Endothelial cell of umbilical vein (primary cell): ENCODE measurements at regions not wholly inside any gene's neighbourhood (a gene's known extent, or its start where the extent isn't known, plus 50 kb on each side); places are given as distances from the start of the nearest gene placed in this dataset.

Experiments
- EZH2 ChIP-seq: IDR thresholded peaks from 2 replicates; pipeline ENCODE4 v1.6.1; 2012; ENCODE audit warnings: borderline replicate concordance, low read depth, mild to moderate bottlenecking, moderate library complexity, low read length, inconsistent platforms; ENCODE audit not compliant: severe bottlenecking
- FOS ChIP-seq: IDR thresholded peaks from 2 replicates; pipeline ENCODE4 v1.6.1; 2011; ENCODE audit warnings: mild to moderate bottlenecking, low read length, moderate library complexity, borderline replicate concordance; ENCODE audit not compliant: insufficient read depth
- GATA2 ChIP-seq: IDR thresholded peaks from 2 replicates; pipeline ENCODE4 v1.7.0; 2011; ENCODE audit warnings: low read depth, mild to moderate bottlenecking, moderate library complexity, mixed read lengths, low read length; ENCODE audit not compliant: insufficient read length, insufficient read depth
- JUN ChIP-seq: IDR thresholded peaks from 2 replicates; pipeline ENCODE4 v1.6.1; 2011; ENCODE audit warnings: borderline replicate concordance, low read depth; ENCODE audit not compliant: insufficient read length, insufficient read depth
- MYC ChIP-seq: IDR thresholded peaks from one replicate; pipeline ENCODE4 v1.6.1; 2011; ENCODE audit warnings: mild to moderate bottlenecking, low read depth, low read length
- POLR2A ChIP-seq: IDR thresholded peaks from 2 replicates; pipeline ENCODE4 v1.6.1; 2012; ENCODE audit warnings: low read depth, mild to moderate bottlenecking, control low read depth, low read length
- POLR2AphosphoS5 ChIP-seq: IDR thresholded peaks from 2 replicates; pipeline ENCODE4 v1.6.1; 2012; ENCODE audit warnings: low read depth, mild to moderate bottlenecking, control low read depth, low read length, moderate library complexity; ENCODE audit not compliant: insufficient read depth
- TF ChIP-seq, protein P1 (sequence below), 2 donors: IDR thresholded peaks; 1 replicate in 1 of 2; 2 replicates in 1 of 2; pipeline ENCODE4 v1.5.1; 2011; ENCODE audit warnings: low read length in 2 of 2, mild to moderate bottlenecking in 2 of 2, moderate library complexity in 2 of 2, control low read depth in 1 of 2, inconsistent platforms in 1 of 2, low read depth in 1 of 2; ENCODE audit not compliant: insufficient read depth in 1 of 2; ENCODE audit errors: extremely low read depth in 1 of 2

DNA sequence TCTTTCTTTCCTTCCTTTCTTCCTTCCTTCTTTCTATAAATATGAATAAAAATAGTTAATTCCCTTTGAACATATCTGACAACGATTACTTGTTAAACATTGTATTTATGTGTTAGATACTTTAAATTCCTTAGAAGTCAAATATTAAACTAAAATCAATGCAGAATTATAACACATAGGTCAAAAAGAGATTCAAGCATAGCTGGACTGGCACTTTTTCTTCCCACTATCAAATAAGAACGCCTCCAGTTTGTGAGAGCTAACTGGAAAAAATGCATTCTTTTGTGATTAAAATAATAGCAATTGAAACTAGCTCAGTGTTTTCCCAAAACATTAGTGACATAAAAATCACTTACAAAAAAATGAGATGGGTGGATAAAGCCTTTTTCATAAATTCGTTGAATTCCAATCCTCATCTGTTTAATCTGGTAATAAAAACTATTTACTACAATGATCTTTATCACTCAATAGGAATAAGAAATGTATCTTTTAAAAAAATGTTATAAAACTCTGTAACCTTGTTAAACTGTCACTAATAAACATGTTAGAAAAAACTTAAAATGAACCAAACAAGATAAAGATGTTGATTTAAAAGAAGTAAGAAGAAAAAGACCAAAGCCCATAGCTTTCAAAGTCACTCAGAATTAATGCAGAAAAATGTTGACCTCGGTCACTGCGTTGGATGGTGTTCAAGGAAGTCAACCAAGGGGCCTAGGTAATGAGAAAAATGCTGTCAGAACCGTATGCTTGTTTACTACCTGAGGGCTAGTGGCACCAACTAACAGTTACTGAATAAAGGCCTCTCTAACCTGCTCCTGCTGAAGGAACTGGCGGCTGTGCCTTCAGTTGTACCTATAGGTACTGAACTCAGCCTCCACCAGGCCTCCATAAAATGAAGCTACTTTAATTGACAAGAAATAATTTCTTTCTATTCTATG, 1039.5 kb upstream of the SLC10A2 start:
- TF ChIP-seq, protein P1, sequence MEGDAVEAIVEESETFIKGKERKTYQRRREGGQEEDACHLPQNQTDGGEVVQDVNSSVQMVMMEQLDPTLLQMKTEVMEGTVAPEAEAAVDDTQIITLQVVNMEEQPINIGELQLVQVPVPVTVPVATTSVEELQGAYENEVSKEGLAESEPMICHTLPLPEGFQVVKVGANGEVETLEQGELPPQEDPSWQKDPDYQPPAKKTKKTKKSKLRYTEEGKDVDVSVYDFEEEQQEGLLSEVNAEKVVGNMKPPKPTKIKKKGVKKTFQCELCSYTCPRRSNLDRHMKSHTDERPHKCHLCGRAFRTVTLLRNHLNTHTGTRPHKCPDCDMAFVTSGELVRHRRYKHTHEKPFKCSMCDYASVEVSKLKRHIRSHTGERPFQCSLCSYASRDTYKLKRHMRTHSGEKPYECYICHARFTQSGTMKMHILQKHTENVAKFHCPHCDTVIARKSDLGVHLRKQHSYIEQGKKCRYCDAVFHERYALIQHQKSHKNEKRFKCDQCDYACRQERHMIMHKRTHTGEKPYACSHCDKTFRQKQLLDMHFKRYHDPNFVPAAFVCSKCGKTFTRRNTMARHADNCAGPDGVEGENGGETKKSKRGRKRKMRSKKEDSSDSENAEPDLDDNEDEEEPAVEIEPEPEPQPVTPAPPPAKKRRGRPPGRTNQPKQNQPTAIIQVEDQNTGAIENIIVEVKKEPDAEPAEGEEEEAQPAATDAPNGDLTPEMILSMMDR (IDR thresholded peaks at IDR 0.05; ENCODE audit: extremely low read depth in 1 of 2, insufficient read depth in 1 of 2, low read depth in 1 of 2, low read length in 2 of 2): no peak
- TF ChIP-seq JUN (no peak), POLR2A (no peak), POLR2AphosphoS5 (no peak), EZH2 (no peak), FOS (no peak), MYC (no peak), GATA2 (no peak)
